Naive thymus-derived CD4-positive, alpha-beta T cell (primary cell): ENCODE measurements at regions not wholly inside any gene's neighbourhood (a gene's known extent, or its start where the extent isn't known, plus 50 kb on each side); places are given as distances from the start of the nearest gene placed in this dataset.

ENCODE experiments used
- ATAC-seq: fragments of 150-1000 bp; cut with Tn5 transposase; 2 replicates; pipeline ENCODE4 v1.10.0; 2021; ENCODE audit warnings: mild to moderate bottlenecking, moderate library complexity
- CTCF ChIA-PET: fragments of 350-600 bp; sonication (Branson Sonifier 250); formaldehyde crosslinking; loops from one replicate; lab custom pipeline; 2021; ENCODE audit warnings: antibody characterized with exemption; lab: Charles Lee
- POLR2A ChIA-PET: fragments of 350-600 bp; sonication (Branson Sonifier 250); formaldehyde crosslinking; loops from one replicate; lab custom pipeline; 2021; ENCODE audit warnings: antibody characterized with exemption, inconsistent platforms; lab: Charles Lee
- DNase-seq, 9 donors: peaks; one replicate each; pipeline versions ENCODE4 v3.0.0 to v3.0.0-alpha.2; 2020 to 2022; ENCODE audit warnings: mixed read lengths in 1 of 9
- H3K27ac ChIP-seq: one replicate; pipeline ENCODE4 v1.7.0; 2013; ENCODE audit warnings: mild to moderate bottlenecking, low read depth, low read length, moderate library complexity
- H3K27me3 ChIP-seq, 2 donors: one replicate each; pipeline ENCODE4 v1.7.0; 2013; ENCODE audit warnings: low read length in 2 of 2, mild to moderate bottlenecking in 2 of 2, moderate library complexity in 2 of 2; ENCODE audit not compliant: control insufficient read depth in 2 of 2, insufficient read depth in 2 of 2
- H3K36me3 ChIP-seq, 3 experiments: 1 replicate in 2 of 3; 2 replicates in 1 of 3; pipeline ENCODE4 v1.7.0; 2013; ENCODE audit warnings: low read length in 3 of 3, mild to moderate bottlenecking in 3 of 3, moderate library complexity in 1 of 3; ENCODE audit not compliant: insufficient read depth in 3 of 3, control insufficient read depth in 2 of 3
- H3K4me1 ChIP-seq, 2 donors: one replicate each; pipeline ENCODE4 v1.7.0; 2013; ENCODE audit warnings: low read length in 2 of 2, mild to moderate bottlenecking in 2 of 2, moderate library complexity in 1 of 2; ENCODE audit not compliant: control insufficient read depth in 2 of 2, insufficient read depth in 2 of 2
- H3K4me3 ChIP-seq: 2 replicates; pipeline ENCODE4 v1.7.0; 2013; ENCODE audit warnings: mild to moderate bottlenecking, low read length
- H3K9me3 ChIP-seq, 3 experiments: 1 replicate in 2 of 3; 2 replicates in 1 of 3; pipeline ENCODE4 v1.7.0; 2013; ENCODE audit warnings: low read length in 3 of 3; ENCODE audit not compliant: control insufficient read depth in 2 of 3
- H3K27ac Mint-ChIP-seq, 9 donors: one replicate each; pipeline ENCODE4 v1.8.0; 2020 to 2022; ENCODE audit warnings: mixed read lengths in 9 of 9, mild to moderate bottlenecking in 8 of 9, moderate library complexity in 5 of 9, inconsistent platforms in 2 of 9
- H3K27me3 Mint-ChIP-seq, 5 donors: one replicate each; pipeline ENCODE4 v1.8.0; 2021 to 2022; ENCODE audit warnings: mixed read lengths in 5 of 5, mild to moderate bottlenecking in 1 of 5
- H3K36me3 Mint-ChIP-seq, 5 donors: one replicate each; pipeline ENCODE4 v1.8.0; 2020 to 2022; ENCODE audit warnings: mixed read lengths in 5 of 5, mild to moderate bottlenecking in 3 of 5, inconsistent platforms in 1 of 5
- H3K4me1 Mint-ChIP-seq, 7 donors: one replicate each; pipeline ENCODE4 v1.8.0; 2020 to 2022; ENCODE audit warnings: mixed read lengths in 7 of 7, mild to moderate bottlenecking in 3 of 7, inconsistent platforms in 1 of 7
- H3K4me3 Mint-ChIP-seq, 10 donors: one replicate each; pipeline ENCODE4 v1.8.0; 2020 to 2022; ENCODE audit warnings: mild to moderate bottlenecking in 10 of 10, mixed read lengths in 10 of 10, moderate library complexity in 6 of 10, inconsistent platforms in 2 of 10
- H3K9me3 Mint-ChIP-seq, 11 donors: one replicate each; pipeline ENCODE4 v1.8.0; 2020 to 2022; ENCODE audit warnings: mixed read lengths in 11 of 11, mild to moderate bottlenecking in 4 of 11, inconsistent platforms in 1 of 11, moderate library complexity in 1 of 11
- intact Hi-C, 2 donors: fragments of 100-400 bp; cut with micrococcal nuclease; formaldehyde crosslinking; loops; one replicate each; pipeline ENCODE4 v1.15.1; 2023

DNA sequence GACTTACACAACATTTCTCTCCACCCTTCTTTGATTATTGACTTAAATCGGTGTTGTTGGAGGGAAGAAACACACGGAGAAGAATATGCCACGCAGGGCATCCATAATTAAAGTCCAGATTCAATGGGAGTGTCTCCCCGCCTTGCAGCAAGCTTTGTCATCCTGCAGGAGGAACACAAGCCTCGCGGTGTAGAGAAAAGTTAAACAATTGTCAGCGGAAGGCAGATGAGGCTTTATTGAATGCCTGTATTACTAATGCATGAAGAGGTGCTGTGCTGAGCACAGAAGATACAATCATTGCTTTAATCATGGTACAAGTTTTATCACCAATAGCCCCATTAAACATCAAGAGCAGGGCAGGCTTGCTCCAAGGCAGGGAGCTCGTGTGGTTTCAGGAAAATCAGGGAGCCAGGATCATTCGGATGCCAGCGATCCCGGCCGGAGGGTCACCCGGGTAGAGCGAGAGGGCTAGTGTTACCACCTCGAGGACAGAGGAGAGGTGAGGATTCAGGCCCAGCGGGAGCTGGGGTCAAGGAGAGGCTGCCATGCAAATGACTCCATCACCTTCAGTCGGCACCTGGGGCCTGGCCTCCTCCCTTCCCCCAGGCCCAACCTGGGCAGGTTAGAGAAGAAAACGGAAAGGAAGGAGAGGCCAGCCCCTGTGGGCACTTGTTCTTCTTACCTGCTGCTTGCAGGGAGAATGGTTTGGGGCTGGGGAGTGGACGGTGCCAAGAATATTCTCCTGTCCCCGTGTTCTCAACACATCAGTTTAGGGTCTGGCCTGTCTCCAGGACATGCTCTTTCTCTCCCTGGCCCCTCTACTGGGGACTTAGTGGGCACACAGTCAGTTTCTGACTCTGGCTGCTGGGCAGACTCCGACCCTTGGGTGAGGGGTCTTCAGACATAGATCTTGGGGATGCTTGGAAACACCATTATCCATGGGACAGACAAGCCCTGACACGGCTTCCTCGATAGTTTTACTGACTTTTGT is 289.5 kb downstream of the IRX2 start:
- no peaks in the 10 kb centered on the region for H3K27me3 ChIP-seq
- no peaks in the 10 kb centered on the region for H3K36me3 ChIP-seq
- ATAC-seq (no peak), DNase-seq (no peak)
- Mint-ChIP-seq H3K4me3 (no peak overlapping the region), H3K4me1 (no peaks in the 10 kb centered on the region), H3K27ac (no peak overlapping the region), H3K27me3 (peaks cover 0 to 29% (median 0%) of the 10 kb centered on the region in 5 donors), H3K9me3 (peaks cover 0 to 8% (median 2%) of the 10 kb centered on the region in 11 donors), H3K36me3 (no peaks in the 10 kb centered on the region)
- ChIA-PET POLR2A (no interaction called here), CTCF (no interaction called here)
- intact Hi-C loops = no loop called here
- no peak overlapping the region for H3K4me3 ChIP-seq
- no peaks in the 10 kb centered on the region for H3K9me3 ChIP-seq
- H3K27ac ChIP-seq = no peak overlapping the region
- H3K4me1 ChIP-seq = no peaks in the 10 kb centered on the region

- ATAC-seq = peak; percentile 30
- H3K4me1 Mint-ChIP-seq = no peaks in the 10 kb centered on the region
These were observed 291.4 kb downstream of the IRX2 start for GRCh38 chr5:2460098-2460497.

DNA sequence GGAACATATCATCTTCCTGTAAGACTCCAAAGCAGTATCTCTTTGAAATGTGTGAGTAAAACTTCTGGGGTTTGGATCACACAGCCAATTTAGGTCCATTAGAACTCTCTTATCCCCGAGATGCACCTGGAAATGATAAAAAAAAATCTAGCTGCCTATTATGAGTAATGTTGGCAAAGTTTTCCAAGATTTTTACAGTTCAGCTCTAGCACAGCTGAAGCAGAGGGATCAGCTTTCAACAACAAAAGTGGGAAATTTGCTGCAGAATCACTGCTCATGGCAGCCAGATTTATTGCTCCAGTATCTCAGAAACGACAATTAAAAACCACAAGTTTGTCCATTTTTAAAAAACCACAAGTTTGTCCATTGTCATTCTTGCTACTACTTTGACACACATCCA is 292.2 kb downstream of the IRX2 start:
- peaks cover 0 to 24% (median 0%) of the 10 kb centered on the region in 5 donors for H3K27me3 Mint-ChIP-seq
- no peak overlapping the region for H3K4me3 Mint-ChIP-seq
- no peak overlapping the region for H3K27ac Mint-ChIP-seq
- intact Hi-C loops = no loop called here
- no peaks in the 10 kb centered on the region for H3K4me1 ChIP-seq
- H3K9me3 ChIP-seq = no peaks in the 10 kb centered on the region
- DNase-seq (no peak), ATAC-seq (no peak)
- no peaks in the 10 kb centered on the region for H3K4me1 Mint-ChIP-seq
- no peaks in the 10 kb centered on the region for H3K27me3 ChIP-seq
- no peaks in the 10 kb centered on the region for H3K36me3 Mint-ChIP-seq
- H3K4me3 ChIP-seq = no peak overlapping the region
- ChIA-PET POLR2A (no interaction called here), CTCF (no interaction called here)
- H3K27ac ChIP-seq = no peak overlapping the region
- no peaks in the 10 kb centered on the region for H3K36me3 ChIP-seq
- peaks cover 0 to 9% (median 2%) of the 10 kb centered on the region in 11 donors for H3K9me3 Mint-ChIP-seq

More at GRCh38 chr5:2460098-2460497, 291.4 kb downstream of the IRX2 start:
- Histone ChIP-seq H3K36me3 (no peaks in the 10 kb centered on the region), H3K4me3 (no peak overlapping the region), H3K27ac (no peak overlapping the region), H3K9me3 (no peaks in the 10 kb centered on the region), H3K4me1 (no peaks in the 10 kb centered on the region), H3K27me3 (no peaks in the 10 kb centered on the region)
- no peak for DNase-seq
- intact Hi-C loops = no loop called here
- no peaks in the 10 kb centered on the region for H3K36me3 Mint-ChIP-seq
- no peak overlapping the region for H3K4me3 Mint-ChIP-seq
- peaks cover 0 to 9% (median 2%) of the 10 kb centered on the region in 11 donors for H3K9me3 Mint-ChIP-seq
- H3K27me3 Mint-ChIP-seq = peaks cover 0 to 24% (median 0%) of the 10 kb centered on the region in 5 donors
- H3K27ac Mint-ChIP-seq = no peak overlapping the region
- ChIA-PET CTCF (no interaction called here), POLR2A (no interaction called here)

GRCh38 chr5:2455878-2456277 is 295.6 kb downstream of the IRX2 start:
- CTCF ChIA-PET = no interaction called here
- no peaks in the 10 kb centered on the region for H3K4me1 Mint-ChIP-seq
- intact Hi-C loops = no loop called here
- no peaks in the 10 kb centered on the region for H3K4me1 ChIP-seq
- no peak overlapping the region for H3K4me3 ChIP-seq
- peaks cover 0 to 5% (median 0%) of the 10 kb centered on the region in 11 donors for H3K9me3 Mint-ChIP-seq
- H3K27me3 ChIP-seq = no peaks in the 10 kb centered on the region
- no peaks in the 10 kb centered on the region for H3K36me3 ChIP-seq
- no peak overlapping the region for H3K27ac ChIP-seq
- POLR2A ChIA-PET = interaction anchor here (0.6 kb wide), 1 partner anchor 40 kb away, joined by 3 read pairs; no protein-coding TSS in a partner anchor
- H3K36me3 Mint-ChIP-seq = no peaks in the 10 kb centered on the region
- H3K9me3 ChIP-seq = no peaks in the 10 kb centered on the region
- peaks cover 0 to 16% (median 0%) of the 10 kb centered on the region in 5 donors for H3K27me3 Mint-ChIP-seq
- H3K27ac Mint-ChIP-seq = no peak overlapping the region
- ATAC-seq (no peak), DNase-seq (no peak)
- H3K4me3 Mint-ChIP-seq = no peak overlapping the region

DNA sequence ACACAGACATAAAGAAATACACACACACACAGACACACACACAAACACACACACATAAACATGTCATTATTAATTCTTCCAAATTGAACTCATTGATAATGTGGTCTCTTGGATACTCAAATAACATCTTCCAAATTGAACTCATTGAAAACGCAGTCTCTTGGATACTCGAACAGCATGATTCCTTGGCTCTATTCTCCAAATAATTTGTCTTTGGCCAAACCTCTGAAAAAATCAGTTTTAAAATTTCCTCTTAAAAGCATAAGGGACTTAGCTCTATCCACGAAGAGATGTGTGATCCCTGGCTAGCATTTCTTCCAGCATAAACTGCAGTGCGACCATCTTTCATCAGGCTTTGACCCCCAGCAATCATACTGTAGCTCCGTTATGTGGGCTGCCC is 296.6 kb downstream of the IRX2 start:
- Mint-ChIP-seq H3K36me3 (no peaks in the 10 kb centered on the region), H3K4me3 (no peak overlapping the region), H3K9me3 (peaks cover 0 to 5% (median 0%) of the 10 kb centered on the region in 11 donors), H3K4me1 (no peaks in the 10 kb centered on the region), H3K27ac (no peak overlapping the region), H3K27me3 (peaks cover 0 to 10% (median 0%) of the 10 kb centered on the region in 5 donors)
- ChIA-PET CTCF (no interaction called here), POLR2A (interaction anchor here (0.6 kb wide), 1 partner anchor 817 kb away, joined by 3 read pairs; no protein-coding TSS in a partner anchor)
- no peak overlapping the region for H3K27ac ChIP-seq
- H3K36me3 ChIP-seq = no peaks in the 10 kb centered on the region
- H3K4me3 ChIP-seq = no peak overlapping the region
- ATAC-seq (no peak), DNase-seq (no peak)
- intact Hi-C loops = no loop called here
- H3K4me1 ChIP-seq = no peaks in the 10 kb centered on the region
- H3K27me3 ChIP-seq = no peaks in the 10 kb centered on the region
- no peaks in the 10 kb centered on the region for H3K9me3 ChIP-seq

- H3K9me3 Mint-ChIP-seq = peaks cover 0 to 5% (median 0%) of the 10 kb centered on the region in 11 donors
- no peak for DNase-seq
- ATAC-seq = no peak
- H3K27ac ChIP-seq = no peak overlapping the region
- CTCF ChIA-PET = no interaction called here
- H3K27me3 Mint-ChIP-seq = peaks cover 0 to 4% (median 0%) of the 10 kb centered on the region in 5 donors
- H3K36me3 ChIP-seq = no peaks in the 10 kb centered on the region
- H3K27ac Mint-ChIP-seq = no peak overlapping the region
- H3K4me1 Mint-ChIP-seq = no peaks in the 10 kb centered on the region
- H3K4me3 ChIP-seq = no peak overlapping the region
- H3K27me3 ChIP-seq = no peaks in the 10 kb centered on the region
- POLR2A ChIA-PET = no interaction called here
- no peaks in the 10 kb centered on the region for H3K36me3 Mint-ChIP-seq
- no peak overlapping the region for H3K4me3 Mint-ChIP-seq
- no peaks in the 10 kb centered on the region for H3K9me3 ChIP-seq
- intact Hi-C loops = no loop called here
- H3K4me1 ChIP-seq = no peaks in the 10 kb centered on the region
These were observed 297.7 kb downstream of the IRX2 start for GRCh38 chr5:2453781-2454180.
